Gastroesophageal sphincter (tissue), 3 donors: ENCODE measurements at regions not wholly inside any gene's neighbourhood (a gene's known extent, or its start where the extent isn't known, plus 50 kb on each side); places are given as distances from the start of the nearest gene placed in this dataset.

Experiments
- POLR2A ChIP-seq, 2 donors: fragments of 450-650 bp; IDR thresholded peaks; one replicate each; pipeline ENCODE4 v1.6.1; 2017; ENCODE audit warnings: antibody characterized with exemption in 2 of 2, mild to moderate bottlenecking in 2 of 2, moderate library complexity in 1 of 2
- TF ChIP-seq, protein P1 (sequence below), 4 experiments: fragments of 200-600 bp in 2 of 4; fragments of 450-650 bp in 2 of 4; sonication (generic) in 1 of 4; IDR thresholded peaks; one replicate each; pipeline ENCODE4 v1.5.1; 2017 to 2019; ENCODE audit warnings: antibody characterized with exemption in 4 of 4, mild to moderate bottlenecking in 2 of 4, moderate library complexity in 2 of 4

DNA sequence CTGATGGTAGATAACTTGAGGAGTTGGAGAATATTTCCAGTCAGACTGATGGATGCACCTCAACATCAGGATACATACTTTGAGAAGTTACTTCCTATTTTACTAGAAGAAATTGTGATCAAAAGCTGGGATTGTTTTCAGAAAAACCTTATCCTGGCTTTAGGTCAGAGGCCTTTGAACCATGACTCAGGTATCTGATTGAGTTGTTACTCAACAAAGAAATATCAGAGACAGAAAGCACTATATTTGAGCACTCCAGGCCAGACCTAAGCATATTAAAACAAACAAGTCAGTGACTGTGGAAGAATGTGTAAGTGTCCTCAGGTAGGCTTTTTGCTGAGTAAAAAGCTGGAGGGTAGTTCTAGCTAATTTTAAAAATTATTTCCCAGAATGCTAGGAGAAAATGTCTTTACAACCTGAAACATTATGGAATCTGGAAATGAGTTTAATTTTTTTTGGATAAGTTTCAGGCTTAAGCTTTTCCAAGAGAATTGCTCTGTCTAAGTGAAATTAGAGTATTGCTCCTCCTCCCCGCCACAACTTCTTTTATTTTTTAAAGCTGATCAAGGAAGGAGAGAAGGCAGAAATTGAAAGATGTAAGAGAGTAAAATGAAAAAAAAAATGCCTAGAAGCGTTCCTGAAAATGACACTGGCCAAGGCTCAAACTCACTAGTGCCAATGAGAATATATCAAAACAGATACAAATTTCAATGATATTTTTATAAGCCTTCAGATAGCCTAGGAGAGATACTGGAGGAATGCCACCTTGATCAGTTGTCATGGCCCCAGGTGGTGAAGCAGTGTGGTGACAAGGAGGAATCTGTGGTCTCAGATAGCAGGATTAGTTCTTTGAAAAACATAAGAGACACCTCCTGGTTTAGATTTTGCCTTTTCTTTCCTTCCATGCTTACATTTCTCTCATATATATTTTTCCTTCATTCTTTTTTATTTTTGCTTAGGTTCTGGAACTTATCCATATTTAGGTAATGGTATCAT is 790.3 kb downstream of the TMTC2 start:
- TF ChIP-seq, protein P1, sequence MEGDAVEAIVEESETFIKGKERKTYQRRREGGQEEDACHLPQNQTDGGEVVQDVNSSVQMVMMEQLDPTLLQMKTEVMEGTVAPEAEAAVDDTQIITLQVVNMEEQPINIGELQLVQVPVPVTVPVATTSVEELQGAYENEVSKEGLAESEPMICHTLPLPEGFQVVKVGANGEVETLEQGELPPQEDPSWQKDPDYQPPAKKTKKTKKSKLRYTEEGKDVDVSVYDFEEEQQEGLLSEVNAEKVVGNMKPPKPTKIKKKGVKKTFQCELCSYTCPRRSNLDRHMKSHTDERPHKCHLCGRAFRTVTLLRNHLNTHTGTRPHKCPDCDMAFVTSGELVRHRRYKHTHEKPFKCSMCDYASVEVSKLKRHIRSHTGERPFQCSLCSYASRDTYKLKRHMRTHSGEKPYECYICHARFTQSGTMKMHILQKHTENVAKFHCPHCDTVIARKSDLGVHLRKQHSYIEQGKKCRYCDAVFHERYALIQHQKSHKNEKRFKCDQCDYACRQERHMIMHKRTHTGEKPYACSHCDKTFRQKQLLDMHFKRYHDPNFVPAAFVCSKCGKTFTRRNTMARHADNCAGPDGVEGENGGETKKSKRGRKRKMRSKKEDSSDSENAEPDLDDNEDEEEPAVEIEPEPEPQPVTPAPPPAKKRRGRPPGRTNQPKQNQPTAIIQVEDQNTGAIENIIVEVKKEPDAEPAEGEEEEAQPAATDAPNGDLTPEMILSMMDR (IDR thresholded peaks at IDR 0.05), result no peak
- no peak for TF ChIP-seq POLR2A (IDR thresholded peaks at IDR 0.05)
